Keratinocyte (primary cell): ENCODE measurements at regions not wholly inside any gene's neighbourhood (a gene's known extent, or its start where the extent isn't known, plus 50 kb on each side); places are given as distances from the start of the nearest gene placed in this dataset.

Experiments used
- DNase-seq: peaks from one replicate; pipeline ENCODE4 v3.0.0-alpha.2; 2011; ENCODE audit warnings: low read depth, missing footprints, low spot score
- FAIRE-seq: peaks from 2 replicates; lab custom pipeline; 2011; peaks lifted over from hg19 to GRCh38; lab: Jason Lieb, UNC
- H2AFZ ChIP-seq: 2 replicates; pipeline ENCODE4 v1.6.0; 2012; ENCODE audit warnings: low read length, control low read depth, inconsistent platforms; ENCODE audit not compliant: control insufficient read depth
- H3K27ac ChIP-seq: 2 replicates; pipeline ENCODE4 v1.5.1; 2011; ENCODE audit warnings: low read length; ENCODE audit not compliant: control insufficient read depth, insufficient read depth
- H3K27me3 ChIP-seq: 3 replicates; pipeline ENCODE4 v1.6.0; 2011; ENCODE audit warnings: low read length; ENCODE audit not compliant: control insufficient read depth, insufficient read depth; ENCODE audit errors: extremely low read depth
- H3K36me3 ChIP-seq, 2 experiments: 2 replicates in 1 of 2; 3 replicates in 1 of 2; pipeline ENCODE4 v1.5.1; 2011; ENCODE audit warnings: low read length in 2 of 2, mild to moderate bottlenecking in 1 of 2; ENCODE audit not compliant: control insufficient read depth in 2 of 2, insufficient read depth in 2 of 2; ENCODE audit errors: extremely low read depth in 1 of 2
- H3K4me1 ChIP-seq: 3 replicates; pipeline ENCODE4 v1.5.1; 2011; ENCODE audit warnings: low read length; ENCODE audit not compliant: control insufficient read depth, insufficient read depth; ENCODE audit errors: extremely low read depth
- H3K4me2 ChIP-seq: 3 replicates; pipeline ENCODE4 v1.6.0; 2011; ENCODE audit warnings: low read depth, low read length; ENCODE audit not compliant: control insufficient read depth, insufficient read depth; ENCODE audit errors: extremely low read depth
- H3K4me3 ChIP-seq, 3 experiments: fragments of 200-600 bp in 1 of 3; sonication (generic) in 1 of 3; 2 replicates in 2 of 3; 3 replicates in 1 of 3; pipeline ENCODE4 v1.5.1; 2011 to 2016; ENCODE audit warnings: low read length in 3 of 3, mild to moderate bottlenecking in 3 of 3, control low read depth in 2 of 3, inconsistent platforms in 1 of 3, low read depth in 1 of 3, mixed read lengths in 1 of 3, mixed run types in 1 of 3, moderate library complexity in 1 of 3; ENCODE audit not compliant: control insufficient read depth in 2 of 3, insufficient read depth in 2 of 3; ENCODE audit errors: extremely low read depth in 1 of 3
- H3K79me2 ChIP-seq: 2 replicates; pipeline ENCODE4 v1.6.0; 2012; ENCODE audit warnings: low read length; ENCODE audit not compliant: control insufficient read depth, insufficient read depth
- H3K9ac ChIP-seq: 3 replicates; pipeline ENCODE4 v1.6.0; 2011; ENCODE audit warnings: low read length; ENCODE audit not compliant: control insufficient read depth, insufficient read depth; ENCODE audit errors: extremely low read depth
- H3K9me1 ChIP-seq: 3 replicates; pipeline ENCODE4 v1.6.0; 2011; ENCODE audit warnings: low read length; ENCODE audit not compliant: control insufficient read depth, insufficient read depth; ENCODE audit errors: extremely low read depth
- H3K9me3 ChIP-seq: 2 replicates; pipeline ENCODE4 v1.5.1; 2012; ENCODE audit warnings: low read depth, low read length; ENCODE audit not compliant: control insufficient read depth
- H4K20me1 ChIP-seq: 3 replicates; pipeline ENCODE4 v1.6.0; 2011; ENCODE audit warnings: low read length; ENCODE audit not compliant: control insufficient read depth, insufficient read depth; ENCODE audit errors: extremely low read depth
- EZH2 ChIP-seq: IDR thresholded peaks from one replicate; pipeline ENCODE4 v1.6.1; 2012; ENCODE audit warnings: inconsistent platforms, mild to moderate bottlenecking, low read length, moderate library complexity
- dilution Hi-C: fragments of 300-500 bp; cut with MboI; formaldehyde crosslinking; loops from one replicate; pipeline ENCODE4 v1.7.0; 2020; ENCODE audit warnings: low sequenced_read_pairs; ENCODE audit not compliant: extremely low pct_ligation_motif_present
- TF ChIP-seq, protein P1 (sequence below), 3 experiments: IDR thresholded peaks in 1 of 3; conservative IDR thresholded peaks in 1 of 3; optimal IDR thresholded peaks in 1 of 3; 2 replicates in 2 of 3; 3 replicates in 1 of 3; pipeline versions ENCODE3 to v1.5.1; 2011; ENCODE audit warnings: low read length in 3 of 3, mild to moderate bottlenecking in 3 of 3, moderate library complexity in 2 of 3, control low read depth in 1 of 3, inconsistent platforms in 1 of 3; ENCODE audit not compliant: insufficient read depth in 2 of 3; ENCODE audit errors: extremely low read depth in 1 of 3

DNA sequence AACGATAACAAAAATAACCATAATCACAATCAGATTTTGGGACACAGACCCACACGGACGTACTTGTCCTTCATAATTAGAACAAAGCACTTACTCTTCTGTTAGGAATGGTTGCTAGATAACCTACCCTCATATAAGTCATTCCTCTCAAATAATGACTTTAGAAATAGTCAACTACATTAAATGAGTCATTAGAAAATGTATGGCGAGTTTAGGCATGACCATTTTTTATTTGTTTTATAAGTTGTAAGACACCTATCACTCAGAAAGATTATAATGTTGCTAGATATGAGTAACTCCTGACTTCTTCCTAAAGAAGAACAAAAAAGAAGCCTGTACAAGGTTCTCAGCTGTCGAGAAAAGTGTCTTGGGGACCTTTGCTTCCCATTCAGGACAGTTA is 1637.5 kb upstream of the PCDH7 start:
- Histone ChIP-seq H3K27ac (no peak overlapping the region), H3K9me1 (no peaks in the 10 kb centered on the region), H3K9ac (no peak overlapping the region), H3K9me3 (no peaks in the 10 kb centered on the region), H2AFZ (no peak overlapping the region), H3K79me2 (no peaks in the 10 kb centered on the region), H3K4me1 (no peaks in the 10 kb centered on the region), H3K4me3 (no peak overlapping the region), H4K20me1 (no peaks in the 10 kb centered on the region), H3K27me3 (no peaks in the 10 kb centered on the region), H3K36me3 (no peaks in the 10 kb centered on the region), H3K4me2 (no peak overlapping the region)
- DNase-seq, result no peak
- dilution Hi-C loops, result no loop called here
- FAIRE-seq, result no peak
- TF ChIP-seq, protein P1, sequence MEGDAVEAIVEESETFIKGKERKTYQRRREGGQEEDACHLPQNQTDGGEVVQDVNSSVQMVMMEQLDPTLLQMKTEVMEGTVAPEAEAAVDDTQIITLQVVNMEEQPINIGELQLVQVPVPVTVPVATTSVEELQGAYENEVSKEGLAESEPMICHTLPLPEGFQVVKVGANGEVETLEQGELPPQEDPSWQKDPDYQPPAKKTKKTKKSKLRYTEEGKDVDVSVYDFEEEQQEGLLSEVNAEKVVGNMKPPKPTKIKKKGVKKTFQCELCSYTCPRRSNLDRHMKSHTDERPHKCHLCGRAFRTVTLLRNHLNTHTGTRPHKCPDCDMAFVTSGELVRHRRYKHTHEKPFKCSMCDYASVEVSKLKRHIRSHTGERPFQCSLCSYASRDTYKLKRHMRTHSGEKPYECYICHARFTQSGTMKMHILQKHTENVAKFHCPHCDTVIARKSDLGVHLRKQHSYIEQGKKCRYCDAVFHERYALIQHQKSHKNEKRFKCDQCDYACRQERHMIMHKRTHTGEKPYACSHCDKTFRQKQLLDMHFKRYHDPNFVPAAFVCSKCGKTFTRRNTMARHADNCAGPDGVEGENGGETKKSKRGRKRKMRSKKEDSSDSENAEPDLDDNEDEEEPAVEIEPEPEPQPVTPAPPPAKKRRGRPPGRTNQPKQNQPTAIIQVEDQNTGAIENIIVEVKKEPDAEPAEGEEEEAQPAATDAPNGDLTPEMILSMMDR (optimal IDR thresholded peaks at IDR 0.05 in 1 of 3, IDR thresholded peaks at IDR 0.05 in 1 of 3, conservative IDR thresholded peaks at IDR 0.05 in 1 of 3; ENCODE audit: extremely low read depth in 1 of 3, insufficient read depth in 2 of 3, low read length in 3 of 3), result no peak
- no peak for TF ChIP-seq EZH2

DNA sequence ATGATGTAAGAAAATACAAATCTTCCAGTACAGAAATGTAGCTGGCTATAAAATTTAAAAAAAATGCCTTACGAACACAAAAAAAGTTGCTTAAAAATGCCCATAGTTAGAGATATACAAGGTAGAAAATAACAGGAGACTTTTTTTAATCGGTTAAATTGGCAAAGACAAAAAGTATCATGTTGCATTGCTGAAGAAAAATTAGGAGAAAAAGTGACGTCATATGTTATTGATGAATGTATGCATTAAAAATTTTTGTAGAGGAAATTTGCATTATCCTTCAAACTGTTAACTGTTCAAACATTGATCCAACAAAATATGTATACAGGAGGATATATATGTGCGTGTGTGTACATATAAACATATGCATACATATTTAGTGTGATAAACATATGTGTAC is 1634.4 kb upstream of the PCDH7 start:
- H3K36me3 ChIP-seq, result no peaks in the 10 kb centered on the region
- TF ChIP-seq, protein P1 (optimal IDR thresholded peaks at IDR 0.05 in 1 of 3, IDR thresholded peaks at IDR 0.05 in 1 of 3, conservative IDR thresholded peaks at IDR 0.05 in 1 of 3; ENCODE audit: extremely low read depth in 1 of 3, insufficient read depth in 2 of 3, low read length in 3 of 3), result no peak
- no peak for TF ChIP-seq EZH2
- H4K20me1 ChIP-seq, result no peaks in the 10 kb centered on the region
- no peak overlapping the region for H3K4me2 ChIP-seq
- H2AFZ ChIP-seq, result no peak overlapping the region
- no peak for FAIRE-seq
- H3K9me3 ChIP-seq, result no peaks in the 10 kb centered on the region
- no peaks in the 10 kb centered on the region for H3K4me1 ChIP-seq
- dilution Hi-C loops, result no loop called here
- no peak overlapping the region for H3K4me3 ChIP-seq
- no peaks in the 10 kb centered on the region for H3K9me1 ChIP-seq
- no peaks in the 10 kb centered on the region for H3K27me3 ChIP-seq
- no peak overlapping the region for H3K9ac ChIP-seq
- DNase-seq, result no peak
- no peaks in the 10 kb centered on the region for H3K79me2 ChIP-seq
- no peak overlapping the region for H3K27ac ChIP-seq
